ENCODE measurements at regions not wholly inside any gene's neighbourhood (a gene's known extent, or its start where the extent isn't known, plus 50 kb on each side); places are given as distances from the start of the nearest gene placed in this dataset.

GRCh38 chr3:94365006-94365405, 302.1 kb downstream of the NSUN3 start (continued):
- TF ChIP-seq HMGXB4 (CRISPR knock-in tag; IDR thresholded peaks at IDR 0.05), result no peak

- no peak for DNase-seq (ENCODE audit: low spot score)
- no peak for ATAC-seq
- Mint-ChIP-seq H3K27ac (no peak overlapping the region), H3K36me3 (peaks cover 12% of the 10 kb centered on the region), H3K4me3 (no peak overlapping the region), H3K4me1 (peaks cover 28% of the 10 kb centered on the region), H3K9me3 (peaks cover 39% of the 10 kb centered on the region), H3K27me3 (ENCODE audit: low read depth) (no peaks in the 10 kb centered on the region)
- no peak for TF ChIP-seq ZNF263 (CRISPR knock-in tag; IDR thresholded peaks at IDR 0.05; ENCODE audit: low read depth)
- no peak for TF ChIP-seq TCF7 (CRISPR knock-in tag; IDR thresholded peaks at IDR 0.05; ENCODE audit: low read depth)
- no peak for TF ChIP-seq RORB (CRISPR knock-in tag; IDR thresholded peaks at IDR 0.05)
- no peak for TF ChIP-seq NFATC4 (CRISPR knock-in tag; IDR thresholded peaks at IDR 0.05)
- TF ChIP-seq, protein P1, sequence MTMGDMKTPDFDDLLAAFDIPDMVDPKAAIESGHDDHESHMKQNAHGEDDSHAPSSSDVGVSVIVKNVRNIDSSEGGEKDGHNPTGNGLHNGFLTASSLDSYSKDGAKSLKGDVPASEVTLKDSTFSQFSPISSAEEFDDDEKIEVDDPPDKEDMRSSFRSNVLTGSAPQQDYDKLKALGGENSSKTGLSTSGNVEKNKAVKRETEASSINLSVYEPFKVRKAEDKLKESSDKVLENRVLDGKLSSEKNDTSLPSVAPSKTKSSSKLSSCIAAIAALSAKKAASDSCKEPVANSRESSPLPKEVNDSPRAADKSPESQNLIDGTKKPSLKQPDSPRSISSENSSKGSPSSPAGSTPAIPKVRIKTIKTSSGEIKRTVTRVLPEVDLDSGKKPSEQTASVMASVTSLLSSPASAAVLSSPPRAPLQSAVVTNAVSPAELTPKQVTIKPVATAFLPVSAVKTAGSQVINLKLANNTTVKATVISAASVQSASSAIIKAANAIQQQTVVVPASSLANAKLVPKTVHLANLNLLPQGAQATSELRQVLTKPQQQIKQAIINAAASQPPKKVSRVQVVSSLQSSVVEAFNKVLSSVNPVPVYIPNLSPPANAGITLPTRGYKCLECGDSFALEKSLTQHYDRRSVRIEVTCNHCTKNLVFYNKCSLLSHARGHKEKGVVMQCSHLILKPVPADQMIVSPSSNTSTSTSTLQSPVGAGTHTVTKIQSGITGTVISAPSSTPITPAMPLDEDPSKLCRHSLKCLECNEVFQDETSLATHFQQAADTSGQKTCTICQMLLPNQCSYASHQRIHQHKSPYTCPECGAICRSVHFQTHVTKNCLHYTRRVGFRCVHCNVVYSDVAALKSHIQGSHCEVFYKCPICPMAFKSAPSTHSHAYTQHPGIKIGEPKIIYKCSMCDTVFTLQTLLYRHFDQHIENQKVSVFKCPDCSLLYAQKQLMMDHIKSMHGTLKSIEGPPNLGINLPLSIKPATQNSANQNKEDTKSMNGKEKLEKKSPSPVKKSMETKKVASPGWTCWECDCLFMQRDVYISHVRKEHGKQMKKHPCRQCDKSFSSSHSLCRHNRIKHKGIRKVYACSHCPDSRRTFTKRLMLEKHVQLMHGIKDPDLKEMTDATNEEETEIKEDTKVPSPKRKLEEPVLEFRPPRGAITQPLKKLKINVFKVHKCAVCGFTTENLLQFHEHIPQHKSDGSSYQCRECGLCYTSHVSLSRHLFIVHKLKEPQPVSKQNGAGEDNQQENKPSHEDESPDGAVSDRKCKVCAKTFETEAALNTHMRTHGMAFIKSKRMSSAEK (CRISPR knock-in tag; IDR thresholded peaks at IDR 0.05; ENCODE audit: borderline replicate concordance), result no peak
- TF ChIP-seq TP53 (CRISPR knock-in tag; IDR thresholded peaks at IDR 0.05), result no peak
- TF ChIP-seq, protein P2, sequence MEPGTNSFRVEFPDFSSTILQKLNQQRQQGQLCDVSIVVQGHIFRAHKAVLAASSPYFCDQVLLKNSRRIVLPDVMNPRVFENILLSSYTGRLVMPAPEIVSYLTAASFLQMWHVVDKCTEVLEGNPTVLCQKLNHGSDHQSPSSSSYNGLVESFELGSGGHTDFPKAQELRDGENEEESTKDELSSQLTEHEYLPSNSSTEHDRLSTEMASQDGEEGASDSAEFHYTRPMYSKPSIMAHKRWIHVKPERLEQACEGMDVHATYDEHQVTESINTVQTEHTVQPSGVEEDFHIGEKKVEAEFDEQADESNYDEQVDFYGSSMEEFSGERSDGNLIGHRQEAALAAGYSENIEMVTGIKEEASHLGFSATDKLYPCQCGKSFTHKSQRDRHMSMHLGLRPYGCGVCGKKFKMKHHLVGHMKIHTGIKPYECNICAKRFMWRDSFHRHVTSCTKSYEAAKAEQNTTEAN (CRISPR knock-in tag; IDR thresholded peaks at IDR 0.05), result no peak
- TF ChIP-seq TEAD1 (CRISPR knock-in tag; IDR thresholded peaks at IDR 0.05), result no peak
- TF ChIP-seq IRF2 (CRISPR knock-in tag; IDR thresholded peaks at IDR 0.05; ENCODE audit: borderline replicate concordance, low read depth), result no peak
- TF ChIP-seq, protein P3, sequence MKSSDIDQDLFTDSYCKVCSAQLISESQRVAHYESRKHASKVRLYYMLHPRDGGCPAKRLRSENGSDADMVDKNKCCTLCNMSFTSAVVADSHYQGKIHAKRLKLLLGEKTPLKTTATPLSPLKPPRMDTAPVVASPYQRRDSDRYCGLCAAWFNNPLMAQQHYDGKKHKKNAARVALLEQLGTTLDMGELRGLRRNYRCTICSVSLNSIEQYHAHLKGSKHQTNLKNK (CRISPR knock-in tag; IDR thresholded peaks at IDR 0.05), result no peak
- TF ChIP-seq, protein P4, sequence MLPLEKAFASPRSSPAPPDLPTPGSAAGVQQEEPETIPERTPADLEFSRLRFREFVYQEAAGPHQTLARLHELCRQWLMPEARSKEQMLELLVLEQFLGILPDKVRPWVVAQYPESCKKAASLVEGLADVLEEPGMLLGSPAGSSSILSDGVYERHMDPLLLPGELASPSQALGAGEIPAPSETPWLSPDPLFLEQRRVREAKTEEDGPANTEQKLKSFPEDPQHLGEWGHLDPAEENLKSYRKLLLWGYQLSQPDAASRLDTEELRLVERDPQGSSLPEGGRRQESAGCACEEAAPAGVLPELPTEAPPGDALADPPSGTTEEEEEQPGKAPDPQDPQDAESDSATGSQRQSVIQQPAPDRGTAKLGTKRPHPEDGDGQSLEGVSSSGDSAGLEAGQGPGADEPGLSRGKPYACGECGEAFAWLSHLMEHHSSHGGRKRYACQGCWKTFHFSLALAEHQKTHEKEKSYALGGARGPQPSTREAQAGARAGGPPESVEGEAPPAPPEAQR (CRISPR knock-in tag; IDR thresholded peaks at IDR 0.05), result no peak
- TF ChIP-seq FOXP1 (CRISPR knock-in tag; IDR thresholded peaks at IDR 0.05; ENCODE audit: borderline replicate concordance), result no peak
- POLR2A ChIA-PET, result no interaction called here
- CTCF ChIA-PET, result no interaction called here
These were observed 309.2 kb downstream of the NSUN3 start for GRCh38 chr3:94372026-94372425.

DNA sequence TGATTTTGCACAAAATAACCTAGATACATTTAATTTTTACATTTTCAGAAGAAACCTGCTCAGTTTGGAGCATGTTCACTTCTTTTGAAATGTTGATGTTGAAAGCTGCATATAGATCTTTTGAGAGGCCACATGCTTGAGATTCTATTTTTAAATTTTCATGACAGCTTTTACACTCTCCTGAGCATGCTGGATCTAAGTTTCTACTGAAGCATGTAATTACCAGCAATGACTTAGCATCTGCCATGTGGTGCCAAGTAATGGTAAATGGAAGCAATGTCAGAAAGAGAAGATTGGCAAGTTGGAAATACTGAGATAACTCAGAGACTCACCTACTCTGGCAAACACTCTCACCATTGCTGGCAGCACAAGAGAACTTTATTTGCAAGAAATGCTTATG, 310.6 kb downstream of the NSUN3 start:
- no peak for ATAC-seq
- Mint-ChIP-seq H3K4me3 (no peak overlapping the region), H3K4me1 (peaks cover 41% of the 10 kb centered on the region), H3K36me3 (peaks cover 2% of the 10 kb centered on the region; the same call in 1 of the 2 replicates), H3K27me3 (ENCODE audit: low read depth) (no peaks in the 10 kb centered on the region; the same call in 1 of the 2 replicates), H3K9me3 (peaks cover 25% of the 10 kb centered on the region), H3K27ac (no peak overlapping the region)
- POLR2A ChIA-PET, result no interaction called here
- CTCF ChIA-PET, result no interaction called here
- TF ChIP-seq TCF7 (CRISPR knock-in tag; IDR thresholded peaks at IDR 0.05; ENCODE audit: low read depth), result no peak
- no peak for TF ChIP-seq PRDM15 (CRISPR knock-in tag; IDR thresholded peaks at IDR 0.05)
- no peak for TF ChIP-seq ATF1 (CRISPR knock-in tag; IDR thresholded peaks at IDR 0.05)
- TF ChIP-seq ETV6 (CRISPR knock-in tag; IDR thresholded peaks at IDR 0.05), result no peak
- no peak for TF ChIP-seq NR2C2 (CRISPR knock-in tag; IDR thresholded peaks at IDR 0.05)
- no peak for TF ChIP-seq ELF4 (CRISPR knock-in tag; IDR thresholded peaks at IDR 0.05; ENCODE audit: low read depth)
- no peak for TF ChIP-seq TEAD1 (CRISPR knock-in tag; IDR thresholded peaks at IDR 0.05)
- no peak for TF ChIP-seq TP53 (CRISPR knock-in tag; IDR thresholded peaks at IDR 0.05)
- no peak for TF ChIP-seq RORB (CRISPR knock-in tag; IDR thresholded peaks at IDR 0.05)
- TF ChIP-seq TEAD4 (CRISPR knock-in tag; IDR thresholded peaks at IDR 0.05), result no peak
- DNase-seq (ENCODE audit: low spot score), result no peak

Data from WTC11 (cell line).